ENCODE measurements at regions not wholly inside any gene's neighbourhood (a gene's known extent, or its start where the extent isn't known, plus 50 kb on each side); places are given as distances from the start of the nearest gene placed in this dataset.

GRCh38 chr1:56321150-56321490 lies 258.2 kb downstream of the PLPP3 start:
- no peak for TF ChIP-seq EP300 (IDR thresholded peaks at IDR 0.05; ENCODE audit: borderline replicate concordance in 1 of 2, low read depth in 2 of 2, low read length in 2 of 2)
- no peak for TF ChIP-seq POLR2AphosphoS5 (IDR thresholded peaks at IDR 0.05; ENCODE audit: low read depth, low read length)
- TF ChIP-seq CTCF (IDR thresholded peaks at IDR 0.05; ENCODE audit: control extremely low read depth in 1 of 3, insufficient read depth in 1 of 3, low read depth in 1 of 3, low read length in 3 of 3): no peak
- TF ChIP-seq POLR2A (IDR thresholded peaks at IDR 0.05; ENCODE audit: control extremely low read depth in 1 of 2, low read depth in 2 of 2, low read length in 2 of 2): no peak
- no peak for TF ChIP-seq RAD21 (IDR thresholded peaks at IDR 0.05 in 1 of 2, conservative IDR thresholded peaks at IDR 0.05 in 1 of 2; ENCODE audit: low read depth in 2 of 2, low read length in 2 of 2)
- TF ChIP-seq BRCA1 (IDR thresholded peaks at IDR 0.05; ENCODE audit: low read depth, low read length): no peak
- no peak for TF ChIP-seq ASH2L (IDR thresholded peaks at IDR 0.05; ENCODE audit: low read length)
- TF ChIP-seq TBP (IDR thresholded peaks at IDR 0.05; ENCODE audit: low read depth, low read length): no peak
